ENCODE measurements at regions not wholly inside any gene's neighbourhood (a gene's known extent, or its start where the extent isn't known, plus 50 kb on each side); places are given as distances from the start of the nearest gene placed in this dataset.
"Not testable (repeated sequence)": the region's sequence is repeated elsewhere in the genome, so short reads cannot be mapped to it uniquely, and the experiment has no call there.

GRCh38 chr18:14940735-14941134 is 192.8 kb downstream of the ANKRD30B start:
- H3K27ac Mint-ChIP-seq, result no peak overlapping the region
- H3K36me3 Mint-ChIP-seq (ENCODE audit: insufficient read depth in 2 of 2), result no peaks in the 10 kb centered on the region
- H3K9me3 Mint-ChIP-seq, result no peaks in the 10 kb centered on the region
- H3K27me3 Mint-ChIP-seq (ENCODE audit: low read depth), result no peaks in the 10 kb centered on the region
- ATAC-seq (replicated peaks in 1 of 2) (no peak), DNase-seq (no peak)
- H3K4me3 Mint-ChIP-seq, result no peak overlapping the region
- H3K4me1 Mint-ChIP-seq (ENCODE audit: low read depth), result no peaks in the 10 kb centered on the region

GRCh38 chr18:14941256-14941655 is 193.3 kb downstream of the ANKRD30B start:
- Mint-ChIP-seq H3K27me3 (ENCODE audit: low read depth) (no peaks in the 10 kb centered on the region), H3K4me3 (no peak overlapping the region), H3K4me1 (ENCODE audit: low read depth) (no peaks in the 10 kb centered on the region), H3K27ac (no peak overlapping the region), H3K9me3 (no peaks in the 10 kb centered on the region), H3K36me3 (ENCODE audit: insufficient read depth in 2 of 2) (no peaks in the 10 kb centered on the region)
- DNase-seq (no peak), ATAC-seq (replicated peaks in 1 of 2) (no peak)

- no peaks in the 10 kb centered on the region for H3K9me3 Mint-ChIP-seq
- no peak for DNase-seq
- no peak overlapping the region for H3K4me3 Mint-ChIP-seq
- no peaks in the 10 kb centered on the region for H3K36me3 Mint-ChIP-seq (ENCODE audit: insufficient read depth in 2 of 2)
- no peaks in the 10 kb centered on the region for H3K4me1 Mint-ChIP-seq (ENCODE audit: low read depth)
- no peak overlapping the region for H3K27ac Mint-ChIP-seq
- ATAC-seq (replicated peaks in 1 of 2), result no peak
- H3K27me3 Mint-ChIP-seq (ENCODE audit: low read depth), result no peaks in the 10 kb centered on the region
These were observed 193.8 kb downstream of the ANKRD30B start for GRCh38 chr18:14941792-14942191.

- Mint-ChIP-seq H3K27me3 (ENCODE audit: low read depth) (no peaks in the 10 kb centered on the region), H3K27ac (no peak overlapping the region), H3K4me3 (no peak overlapping the region), H3K4me1 (ENCODE audit: low read depth) (no peaks in the 10 kb centered on the region), H3K36me3 (ENCODE audit: insufficient read depth in 2 of 2) (no peaks in the 10 kb centered on the region), H3K9me3 (no peaks in the 10 kb centered on the region)
- ATAC-seq (replicated peaks in 1 of 2) (no peak), DNase-seq (no peak)
These were observed 194.3 kb downstream of the ANKRD30B start for GRCh38 chr18:14942275-14942674.

GRCh38 chr18:14943486-14943885 is 195.5 kb downstream of the ANKRD30B start:
- Mint-ChIP-seq H3K36me3 (ENCODE audit: insufficient read depth in 2 of 2) (no peaks in the 10 kb centered on the region), H3K27ac (no peak overlapping the region), H3K9me3 (no peaks in the 10 kb centered on the region), H3K27me3 (ENCODE audit: low read depth) (no peaks in the 10 kb centered on the region), H3K4me1 (ENCODE audit: low read depth) (no peaks in the 10 kb centered on the region), H3K4me3 (no peak overlapping the region)
- ATAC-seq (replicated peaks in 1 of 2) (no peak), DNase-seq (no peak)

- Mint-ChIP-seq H3K4me3 (no peak overlapping the region), H3K27me3 (ENCODE audit: low read depth) (no peaks in the 10 kb centered on the region), H3K27ac (no peak overlapping the region), H3K9me3 (no peaks in the 10 kb centered on the region), H3K4me1 (ENCODE audit: low read depth) (no peaks in the 10 kb centered on the region), H3K36me3 (ENCODE audit: insufficient read depth in 2 of 2) (no peaks in the 10 kb centered on the region)
- DNase-seq (no peak), ATAC-seq (replicated peaks in 1 of 2) (no peak)
These were observed 196.1 kb downstream of the ANKRD30B start for GRCh38 chr18:14943967-14944636.

GRCh38 chr18:14944838-14945237 is 196.9 kb downstream of the ANKRD30B start:
- no peak for ATAC-seq (replicated peaks in 1 of 2)

GRCh38 chr18:14945286-14945685 is 197.3 kb downstream of the ANKRD30B start:
- Mint-ChIP-seq H3K9me3 (no peaks in the 10 kb centered on the region), H3K4me1 (ENCODE audit: low read depth) (no peaks in the 10 kb centered on the region), H3K27ac (no peak overlapping the region), H3K36me3 (ENCODE audit: insufficient read depth in 2 of 2) (no peaks in the 10 kb centered on the region), H3K27me3 (ENCODE audit: low read depth) (no peaks in the 10 kb centered on the region), H3K4me3 (no peak overlapping the region)
- DNase-seq, result no peak
- ATAC-seq (replicated peaks in 1 of 2), result no peak

More at GRCh38 chr18:14944838-14945237, 196.9 kb downstream of the ANKRD30B start:
- H3K27ac Mint-ChIP-seq, result no peak overlapping the region
- H3K9me3 Mint-ChIP-seq, result no peaks in the 10 kb centered on the region
- H3K36me3 Mint-ChIP-seq (ENCODE audit: insufficient read depth in 2 of 2), result no peaks in the 10 kb centered on the region
- DNase-seq, result no peak
- H3K4me1 Mint-ChIP-seq (ENCODE audit: low read depth), result no peaks in the 10 kb centered on the region
- no peaks in the 10 kb centered on the region for H3K27me3 Mint-ChIP-seq (ENCODE audit: low read depth)
- H3K4me3 Mint-ChIP-seq, result no peak overlapping the region

- no peaks in the 10 kb centered on the region for H3K4me1 Mint-ChIP-seq (ENCODE audit: low read depth)
- no peak for ATAC-seq (replicated peaks in 1 of 2)
- no peak overlapping the region for H3K27ac Mint-ChIP-seq
- no peaks in the 10 kb centered on the region for H3K9me3 Mint-ChIP-seq
- H3K36me3 Mint-ChIP-seq (ENCODE audit: insufficient read depth in 2 of 2), result no peaks in the 10 kb centered on the region
- no peak for DNase-seq
- no peak overlapping the region for H3K4me3 Mint-ChIP-seq
- no peaks in the 10 kb centered on the region for H3K27me3 Mint-ChIP-seq (ENCODE audit: low read depth)
These were observed 198.0 kb downstream of the ANKRD30B start for GRCh38 chr18:14945984-14946383.

GRCh38 chr18:14946741-14947470 is 198.9 kb downstream of the ANKRD30B start:
- H3K27ac Mint-ChIP-seq; ATAC-seq (replicated peaks in 1 of 2): not testable (repeated sequence)

GRCh38 chr18:14947482-14948162 is 199.7 kb downstream of the ANKRD30B start:
- Mint-ChIP-seq H3K36me3 (ENCODE audit: insufficient read depth in 2 of 2) (no peaks in the 10 kb centered on the region), H3K27ac (no peak overlapping the region)
- no peak for ATAC-seq (replicated peaks in 1 of 2)

More at GRCh38 chr18:14946741-14947470, 198.9 kb downstream of the ANKRD30B start:
- not testable (repeated sequence) for H3K4me1 Mint-ChIP-seq (ENCODE audit: low read depth); H3K4me3 Mint-ChIP-seq; DNase-seq; H3K36me3 Mint-ChIP-seq (ENCODE audit: insufficient read depth in 2 of 2); H3K9me3 Mint-ChIP-seq; H3K27me3 Mint-ChIP-seq (ENCODE audit: low read depth)

GRCh38 chr18:14948163-14948540 is 200.2 kb downstream of the ANKRD30B start:
- ATAC-seq (replicated peaks in 1 of 2), result no peak
- no peak for DNase-seq
- no peak overlapping the region for H3K27ac Mint-ChIP-seq
- no peak overlapping the region for H3K4me3 Mint-ChIP-seq
- no peaks in the 10 kb centered on the region for H3K4me1 Mint-ChIP-seq (ENCODE audit: low read depth)
- H3K36me3 Mint-ChIP-seq (ENCODE audit: insufficient read depth in 2 of 2), result no peaks in the 10 kb centered on the region
- H3K9me3 Mint-ChIP-seq, result no peaks in the 10 kb centered on the region
- H3K27me3 Mint-ChIP-seq (ENCODE audit: low read depth), result no peaks in the 10 kb centered on the region

More at GRCh38 chr18:14947482-14948162, 199.7 kb downstream of the ANKRD30B start:
- no peak overlapping the region for H3K4me3 Mint-ChIP-seq
- H3K4me1 Mint-ChIP-seq (ENCODE audit: low read depth), result no peaks in the 10 kb centered on the region
- DNase-seq, result no peak
- no peaks in the 10 kb centered on the region for H3K27me3 Mint-ChIP-seq (ENCODE audit: low read depth)
- no peaks in the 10 kb centered on the region for H3K9me3 Mint-ChIP-seq

GRCh38 chr18:14949800-14950664 is 202.1 kb downstream of the ANKRD30B start:
- Mint-ChIP-seq H3K4me1 (ENCODE audit: low read depth) (no peaks in the 10 kb centered on the region), H3K4me3 (no peak overlapping the region), H3K27me3 (ENCODE audit: low read depth) (no peaks in the 10 kb centered on the region), H3K27ac (no peak overlapping the region), H3K9me3 (peaks cover 0 to 2% of the 10 kb centered on the region in 2 donors), H3K36me3 (ENCODE audit: insufficient read depth in 2 of 2) (no peaks in the 10 kb centered on the region)
- no peak for ATAC-seq (replicated peaks in 1 of 2)
- DNase-seq, result no peak
